GM12872 (cell line): ENCODE measurements at regions not wholly inside any gene's neighbourhood (a gene's known extent, or its start where the extent isn't known, plus 50 kb on each side); places are given as distances from the start of the nearest gene placed in this dataset.

Experiments
- TF ChIP-seq, protein P1 (sequence below): IDR thresholded peaks from 3 replicates; pipeline ENCODE4 v1.5.1; 2011; ENCODE audit warnings: low read depth, mild to moderate bottlenecking, low read length, moderate library complexity; ENCODE audit not compliant: insufficient read depth

DNA sequence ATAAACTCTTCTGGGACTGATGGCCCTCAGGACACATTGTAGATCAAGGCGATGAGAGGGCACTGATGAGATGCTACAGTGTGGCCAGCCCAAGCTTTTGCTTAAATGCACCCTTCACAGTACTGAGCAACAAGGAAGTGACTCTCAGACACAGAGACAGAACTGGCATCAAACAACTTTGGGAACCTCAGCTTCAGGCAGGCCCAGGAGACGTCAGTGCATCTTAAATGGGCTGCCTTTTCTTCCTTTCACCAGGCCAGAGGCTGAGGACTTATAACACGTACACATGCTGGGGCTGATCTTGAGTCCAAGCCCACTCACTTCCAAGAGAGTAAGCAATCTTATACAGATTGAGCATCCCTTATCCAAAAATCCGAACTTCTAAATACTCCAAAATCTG, 386.1 kb upstream of the C16orf82 start:
- TF ChIP-seq, protein P1, sequence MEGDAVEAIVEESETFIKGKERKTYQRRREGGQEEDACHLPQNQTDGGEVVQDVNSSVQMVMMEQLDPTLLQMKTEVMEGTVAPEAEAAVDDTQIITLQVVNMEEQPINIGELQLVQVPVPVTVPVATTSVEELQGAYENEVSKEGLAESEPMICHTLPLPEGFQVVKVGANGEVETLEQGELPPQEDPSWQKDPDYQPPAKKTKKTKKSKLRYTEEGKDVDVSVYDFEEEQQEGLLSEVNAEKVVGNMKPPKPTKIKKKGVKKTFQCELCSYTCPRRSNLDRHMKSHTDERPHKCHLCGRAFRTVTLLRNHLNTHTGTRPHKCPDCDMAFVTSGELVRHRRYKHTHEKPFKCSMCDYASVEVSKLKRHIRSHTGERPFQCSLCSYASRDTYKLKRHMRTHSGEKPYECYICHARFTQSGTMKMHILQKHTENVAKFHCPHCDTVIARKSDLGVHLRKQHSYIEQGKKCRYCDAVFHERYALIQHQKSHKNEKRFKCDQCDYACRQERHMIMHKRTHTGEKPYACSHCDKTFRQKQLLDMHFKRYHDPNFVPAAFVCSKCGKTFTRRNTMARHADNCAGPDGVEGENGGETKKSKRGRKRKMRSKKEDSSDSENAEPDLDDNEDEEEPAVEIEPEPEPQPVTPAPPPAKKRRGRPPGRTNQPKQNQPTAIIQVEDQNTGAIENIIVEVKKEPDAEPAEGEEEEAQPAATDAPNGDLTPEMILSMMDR = no peak

- TF ChIP-seq, protein P1 = no peak
These were observed 378.6 kb upstream of the C16orf82 start for GRCh38 chr16:26688105-26688504.

- TF ChIP-seq, protein P1 = no peak
These were observed 378.0 kb upstream of the C16orf82 start for GRCh38 chr16:26688699-26689098.

- TF ChIP-seq, protein P1 = no peak
These were observed 374.1 kb upstream of the C16orf82 start for GRCh38 chr16:26692658-26693057.

GRCh38 chr16:26697807-26698206, 368.9 kb upstream of the C16orf82 start:
- TF ChIP-seq, protein P1 = no peak

DNA sequence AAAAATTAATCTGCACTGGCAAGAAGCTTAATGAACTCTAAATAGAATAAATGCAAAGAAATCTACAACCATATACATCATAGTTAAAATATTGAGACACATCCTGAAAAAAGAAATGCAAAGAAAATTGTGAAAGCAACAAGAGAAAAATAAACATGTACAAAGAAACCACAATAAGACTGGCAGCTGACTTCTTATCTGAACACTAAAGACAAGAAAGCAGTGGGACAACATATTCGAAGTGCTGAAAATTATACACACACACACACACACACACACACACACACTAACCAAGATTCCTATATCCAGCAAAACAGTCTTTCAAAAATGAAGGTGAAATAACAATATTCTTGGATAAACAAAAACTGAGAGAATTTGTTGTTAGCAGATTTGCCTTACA, 366.5 kb upstream of the C16orf82 start:
- TF ChIP-seq, protein P1 = no peak

GRCh38 chr16:26701243-26701886, 365.4 kb upstream of the C16orf82 start:
- TF ChIP-seq, protein P1 = no peak
